Bronchial epithelial cell (primary cell): ENCODE measurements at regions not wholly inside any gene's neighbourhood (a gene's known extent, or its start where the extent isn't known, plus 50 kb on each side); places are given as distances from the start of the nearest gene placed in this dataset.
A peak's percentile ranks its signal among the peaks of the same experiment; 100 is the strongest.

Experiments
- DNase-seq: peaks from one replicate; pipeline ENCODE4 v3.0.0-alpha.2; 2010; ENCODE audit warnings: low read depth
- FAIRE-seq: peaks from 2 replicates; lab custom pipeline; 2011; peaks lifted over from hg19 to GRCh38; lab: Jason Lieb, UNC
- H3K27me3 ChIP-seq: 2 replicates; pipeline ENCODE4 v1.5.1; 2011; ENCODE audit warnings: low read length; ENCODE audit not compliant: control insufficient read depth, insufficient read depth
- H3K36me3 ChIP-seq: 2 replicates; pipeline ENCODE4 v1.5.1; 2011; ENCODE audit warnings: low read length; ENCODE audit not compliant: control insufficient read depth, insufficient read depth
- H3K4me3 ChIP-seq: 2 replicates; pipeline ENCODE4 v1.5.1; 2011; ENCODE audit warnings: mild to moderate bottlenecking, low read depth, low read length, control low read depth
- TF ChIP-seq, protein P1 (sequence below): IDR thresholded peaks from 2 replicates; pipeline ENCODE4 v1.5.1; 2011; ENCODE audit warnings: mild to moderate bottlenecking, moderate library complexity, low read length, control low read depth, inconsistent platforms; ENCODE audit not compliant: insufficient read depth, severe bottlenecking

DNA sequence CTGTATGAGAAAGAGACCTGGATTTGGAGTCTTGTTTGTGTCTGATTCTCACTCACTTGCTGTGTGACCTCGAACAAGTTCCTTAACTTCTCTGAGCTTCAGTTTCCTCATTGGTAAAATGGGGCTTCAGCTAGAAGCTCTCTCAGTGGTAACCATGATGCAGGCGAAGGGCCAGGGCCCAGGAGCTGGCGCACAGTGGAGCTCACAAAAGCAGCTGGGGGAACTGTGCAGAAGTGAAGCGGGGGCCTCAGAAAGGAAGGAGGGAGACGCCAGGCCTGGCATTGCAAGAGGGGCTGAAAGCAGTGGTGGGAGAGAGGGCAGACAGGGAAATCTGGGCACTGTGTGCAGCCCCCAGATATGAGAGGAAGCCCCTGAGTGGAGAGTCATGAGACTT, 88.9 kb upstream of the RUNX3 start:
- no peaks in the 10 kb centered on the region for H3K27me3 ChIP-seq
- no peak overlapping the region for H3K4me3 ChIP-seq
- TF ChIP-seq, protein P1, sequence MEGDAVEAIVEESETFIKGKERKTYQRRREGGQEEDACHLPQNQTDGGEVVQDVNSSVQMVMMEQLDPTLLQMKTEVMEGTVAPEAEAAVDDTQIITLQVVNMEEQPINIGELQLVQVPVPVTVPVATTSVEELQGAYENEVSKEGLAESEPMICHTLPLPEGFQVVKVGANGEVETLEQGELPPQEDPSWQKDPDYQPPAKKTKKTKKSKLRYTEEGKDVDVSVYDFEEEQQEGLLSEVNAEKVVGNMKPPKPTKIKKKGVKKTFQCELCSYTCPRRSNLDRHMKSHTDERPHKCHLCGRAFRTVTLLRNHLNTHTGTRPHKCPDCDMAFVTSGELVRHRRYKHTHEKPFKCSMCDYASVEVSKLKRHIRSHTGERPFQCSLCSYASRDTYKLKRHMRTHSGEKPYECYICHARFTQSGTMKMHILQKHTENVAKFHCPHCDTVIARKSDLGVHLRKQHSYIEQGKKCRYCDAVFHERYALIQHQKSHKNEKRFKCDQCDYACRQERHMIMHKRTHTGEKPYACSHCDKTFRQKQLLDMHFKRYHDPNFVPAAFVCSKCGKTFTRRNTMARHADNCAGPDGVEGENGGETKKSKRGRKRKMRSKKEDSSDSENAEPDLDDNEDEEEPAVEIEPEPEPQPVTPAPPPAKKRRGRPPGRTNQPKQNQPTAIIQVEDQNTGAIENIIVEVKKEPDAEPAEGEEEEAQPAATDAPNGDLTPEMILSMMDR, result no peak
- DNase-seq (no peak), FAIRE-seq (no peak)
- no peaks in the 10 kb centered on the region for H3K36me3 ChIP-seq

DNA sequence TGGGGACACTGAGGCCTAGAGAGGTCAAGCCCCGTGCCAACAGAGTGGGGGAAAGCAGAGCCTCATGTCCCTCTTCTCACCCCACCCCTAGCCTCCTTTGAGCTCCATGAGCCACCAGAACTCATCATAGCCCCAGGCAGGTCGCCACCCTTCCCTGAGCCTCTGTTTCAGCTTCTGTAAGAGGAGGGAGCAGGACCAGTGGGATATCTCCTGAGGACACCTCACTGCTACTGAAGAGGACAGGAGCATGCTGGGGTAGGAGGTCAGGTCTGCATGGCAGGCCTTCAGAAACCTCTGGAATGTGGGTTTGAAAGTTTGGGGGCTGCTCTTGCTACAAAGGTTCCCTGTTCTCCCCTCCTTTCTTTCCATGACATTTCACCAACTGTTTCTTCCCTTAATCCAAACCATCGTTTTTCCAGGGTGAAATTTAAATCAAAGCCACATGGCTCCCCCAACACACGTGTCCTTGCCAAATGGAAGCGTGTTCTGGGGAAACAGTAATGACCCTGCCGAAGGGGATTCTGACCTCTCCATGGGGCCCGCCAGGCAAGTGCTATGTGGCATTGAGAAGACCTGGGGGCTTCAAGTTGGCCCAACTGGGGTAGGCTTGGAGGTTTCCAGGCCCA, 88.1 kb upstream of the RUNX3 start:
- FAIRE-seq (no peak), DNase-seq (no peak)
- Histone ChIP-seq H3K36me3 (no peaks in the 10 kb centered on the region), H3K4me3 (no peak overlapping the region), H3K27me3 (no peaks in the 10 kb centered on the region)
- TF ChIP-seq, protein P1, result no peak

DNA sequence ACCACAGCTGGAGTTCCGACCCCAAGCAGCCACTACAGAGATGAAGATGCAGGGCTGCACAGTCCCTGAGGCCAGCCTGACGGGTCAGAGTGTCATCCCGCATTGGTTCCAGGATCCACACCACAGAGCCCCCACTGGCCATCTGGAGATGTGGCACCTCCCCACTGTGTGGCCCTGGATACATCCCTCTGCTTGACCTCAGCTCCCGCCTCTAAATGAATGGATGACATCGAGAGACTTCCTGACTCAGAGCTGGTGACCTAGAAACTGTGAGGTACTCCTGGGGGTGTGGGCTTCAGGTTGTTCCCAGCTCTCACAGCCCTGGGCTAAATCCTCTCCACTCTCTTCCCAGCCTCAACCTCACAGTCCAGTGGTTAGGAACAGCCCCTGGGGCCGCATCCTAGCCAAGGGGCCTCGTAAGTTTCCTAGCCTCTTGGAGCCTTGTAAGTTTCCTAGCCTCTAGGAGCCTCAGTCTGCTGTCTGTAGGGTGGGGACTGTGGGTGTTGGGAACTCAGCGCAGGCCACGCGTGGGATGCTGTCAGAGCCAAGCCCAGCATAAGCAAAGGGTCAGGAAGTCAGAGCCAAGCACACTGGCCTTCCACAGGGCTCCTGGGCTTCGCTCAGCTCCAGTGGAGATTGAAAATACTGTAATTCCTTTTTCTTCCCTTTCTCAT, 87.5 kb upstream of the RUNX3 start:
- no peak for DNase-seq
- H3K4me3 ChIP-seq, result no peak overlapping the region
- TF ChIP-seq, protein P1, result no peak
- H3K27me3 ChIP-seq, result no peaks in the 10 kb centered on the region
- H3K36me3 ChIP-seq, result no peaks in the 10 kb centered on the region
- no peak for FAIRE-seq

DNA sequence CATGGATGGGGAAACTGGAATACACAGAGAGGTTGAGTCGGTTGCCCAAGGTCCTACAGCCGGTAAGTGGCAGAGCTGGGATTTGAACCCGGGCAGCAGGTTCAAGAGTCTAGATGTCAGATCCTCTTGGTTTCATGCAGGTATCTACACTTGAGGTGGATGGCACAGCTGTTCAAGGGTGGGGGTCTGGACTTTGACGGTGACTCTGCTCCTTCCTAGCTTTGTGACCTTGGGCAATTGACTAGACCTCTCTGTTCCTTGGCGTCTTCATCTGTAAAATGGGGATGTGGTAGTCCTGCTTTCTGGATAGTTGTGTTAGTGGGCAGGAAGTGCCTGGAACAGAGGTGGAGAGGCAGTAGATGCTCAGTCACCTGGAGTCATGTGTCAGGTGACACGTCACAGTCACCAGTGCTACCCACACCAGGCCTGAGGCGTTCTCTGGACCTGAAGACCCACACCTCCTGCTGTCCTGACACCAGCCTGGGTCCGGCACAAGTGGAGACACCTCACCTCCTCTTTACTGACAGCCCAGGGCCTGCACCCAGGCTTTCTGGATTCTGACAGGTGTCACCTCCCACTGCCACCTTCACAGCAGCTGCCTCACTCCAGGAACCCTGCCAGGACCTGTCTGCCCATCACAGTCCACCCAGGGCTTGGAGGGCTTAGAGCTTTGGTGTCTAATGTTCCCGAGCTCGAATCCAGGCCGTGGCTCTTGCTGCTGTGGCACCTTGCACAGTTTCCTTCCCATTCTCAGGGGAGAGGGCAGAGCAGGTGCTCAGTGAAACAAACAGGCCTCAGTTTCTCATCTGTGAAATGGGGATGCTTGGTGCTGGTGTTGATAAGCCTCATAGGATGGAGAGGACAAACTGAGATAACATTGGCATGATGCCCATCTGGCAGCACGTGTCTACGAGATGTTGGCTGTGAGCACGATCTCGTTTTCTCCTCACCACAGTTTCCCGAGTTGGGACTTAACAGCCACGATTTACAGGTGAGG, 83.2 kb upstream of the RUNX3 start:
- no peak for DNase-seq
- no peak for FAIRE-seq
- no peaks in the 10 kb centered on the region for H3K27me3 ChIP-seq
- TF ChIP-seq, protein P1, result no peak
- H3K4me3 ChIP-seq, result no peak overlapping the region
- no peaks in the 10 kb centered on the region for H3K36me3 ChIP-seq

DNA sequence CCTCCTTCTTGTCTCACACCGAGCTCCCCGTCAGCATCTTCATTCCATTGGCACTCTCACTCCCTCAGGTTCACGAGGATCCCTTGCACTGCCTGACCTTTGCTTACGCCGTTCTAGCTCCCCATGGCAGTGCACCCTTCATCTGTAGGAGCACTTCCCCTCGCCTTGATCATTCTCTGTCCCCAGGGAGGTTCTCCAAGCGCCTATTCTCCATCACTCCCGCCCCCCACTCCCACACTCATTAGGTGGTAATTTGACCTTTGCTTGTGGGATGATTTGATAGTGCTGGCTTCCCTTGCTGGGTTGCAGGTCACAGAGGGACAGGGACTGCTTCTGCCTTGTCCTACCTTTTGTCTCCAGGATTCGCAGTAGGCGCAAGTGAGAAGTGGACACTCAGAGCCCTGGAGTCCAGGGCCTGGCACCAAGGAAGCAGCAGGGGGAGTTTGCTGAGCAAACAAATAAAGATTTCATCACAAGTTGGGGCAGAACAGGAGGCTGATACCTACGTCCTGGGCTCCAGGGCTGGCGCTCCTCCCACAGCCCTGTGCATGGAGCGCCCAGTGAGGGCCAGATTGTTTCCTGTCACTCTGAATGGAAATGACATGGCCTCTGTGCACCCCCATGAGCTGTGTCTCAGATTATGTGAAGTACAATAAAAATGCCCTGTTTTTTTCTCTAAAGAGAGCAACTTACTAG, 82.0 kb upstream of the RUNX3 start:
- H3K27me3 ChIP-seq, result no peaks in the 10 kb centered on the region
- no peaks in the 10 kb centered on the region for H3K36me3 ChIP-seq
- no peak overlapping the region for H3K4me3 ChIP-seq
- TF ChIP-seq, protein P1, result no peak
- no peak for FAIRE-seq
- peak; percentile 30 for DNase-seq
